Panc1 (cell line): ENCODE measurements at regions not wholly inside any gene's neighbourhood (a gene's known extent, or its start where the extent isn't known, plus 50 kb on each side); places are given as distances from the start of the nearest gene placed in this dataset.
"Not testable (repeated sequence)": the region's sequence is repeated elsewhere in the genome, so short reads cannot be mapped to it uniquely, and the experiment has no call there.

ENCODE experiments used
- ATAC-seq: fragments of 200-7000 bp; cut with Tn5 transposase; 2 replicates; pipeline ENCODE4 v1.9.1; 2020; ENCODE audit warnings: mild to moderate bottlenecking, moderate library complexity
- BruUV-seq: library from RNA; stranded (reverse); fragments of 400-500 nt; replicated peaks from 2 replicates; lab custom pipeline; 2021; lab: Mats Ljungman, UMichigan
- CTCF ChIA-PET: fragments of 300-600 bp; sonication (Branson Sonifier 250); formaldehyde crosslinking; loops from one replicate; lab custom pipeline; 2022; ENCODE audit warnings: antibody characterized with exemption; lab: Charles Lee
- POLR2A ChIA-PET: fragments of 300-600 bp; sonication (Branson Sonifier 250); formaldehyde crosslinking; loops from one replicate; lab custom pipeline; 2022; ENCODE audit warnings: antibody characterized with exemption; lab: Charles Lee
- DNase-seq: peaks from one replicate; pipeline ENCODE4 v3.0.0-alpha.2; 2010; ENCODE audit warnings: low read depth, low spot score
- H3K27ac ChIP-seq: 2 replicates; pipeline ENCODE4 v1.5.1; 2011; ENCODE audit warnings: mild to moderate bottlenecking, low read length, inconsistent platforms
- H3K27me3 ChIP-seq: fragments of 200-500 bp; sonication (Bioruptor generic); 2 replicates; pipeline ENCODE4 v1.6.0; 2014; ENCODE audit warnings: low read length, inconsistent platforms; ENCODE audit not compliant: control insufficient read depth, insufficient read depth
- H3K36me3 ChIP-seq: fragments of 200-500 bp; sonication (Bioruptor generic); 2 replicates; pipeline ENCODE4 v1.5.1; 2014; ENCODE audit warnings: inconsistent platforms, mild to moderate bottlenecking, low read length, moderate library complexity; ENCODE audit not compliant: control insufficient read depth, insufficient read depth
- H3K4me1 ChIP-seq: 2 replicates; pipeline ENCODE4 v1.5.1; 2011; ENCODE audit warnings: inconsistent platforms, mild to moderate bottlenecking, low read length, moderate library complexity; ENCODE audit not compliant: control insufficient read depth, insufficient read depth
- H3K4me3 ChIP-seq, 2 experiments: 2 replicates each; pipeline ENCODE4 v1.5.1; 2011 to 2012; ENCODE audit warnings: low read depth in 2 of 2, low read length in 2 of 2, mild to moderate bottlenecking in 2 of 2, inconsistent platforms in 1 of 2, moderate library complexity in 1 of 2
- H3K9me3 ChIP-seq: fragments of 200-500 bp; sonication (Bioruptor generic); 2 replicates; pipeline ENCODE4 v1.5.1; 2014; ENCODE audit warnings: low read depth, mild to moderate bottlenecking, inconsistent platforms, low read length, moderate library complexity; ENCODE audit not compliant: control insufficient read depth, insufficient read depth
- in situ Hi-C: cut with HindIII; loops from 2 replicates; pipeline ENCODE4 v1.10.0; 2016; ENCODE audit warnings: low sequenced_read_pairs, low pct_unique_long_range_greater_than_20kb
- intact Hi-C: fragments of 100-400 bp; cut with micrococcal nuclease; formaldehyde crosslinking; loops from one replicate; pipeline ENCODE4 v1.10.0; 2022; ENCODE audit not compliant: unreplicated experiment

- H3K27ac ChIP-seq, H3K9me3 ChIP-seq, ATAC-seq, CTCF ChIA-PET, POLR2A ChIA-PET, BruUV-seq, intact Hi-C loops, DNase-seq, H3K27me3 ChIP-seq, H3K4me1 ChIP-seq, H3K4me3 ChIP-seq, H3K36me3 ChIP-seq, in situ Hi-C loops: not testable (repeated sequence)
Observed at GRCh38 chr22:15911704-15912103, 221.9 kb downstream of the POTEH start.

GRCh38 chr22:15919120-15919519, 229.3 kb downstream of the POTEH start:
- POLR2A ChIA-PET, H3K4me1 ChIP-seq, in situ Hi-C loops, BruUV-seq, H3K27me3 ChIP-seq, H3K9me3 ChIP-seq, H3K4me3 ChIP-seq, CTCF ChIA-PET, DNase-seq, ATAC-seq, H3K27ac ChIP-seq, intact Hi-C loops, H3K36me3 ChIP-seq: not testable (repeated sequence)

GRCh38 chr22:15920941-15921340, 231.1 kb downstream of the POTEH start:
- H3K27ac ChIP-seq, CTCF ChIA-PET, H3K9me3 ChIP-seq, BruUV-seq, H3K36me3 ChIP-seq, intact Hi-C loops, H3K4me1 ChIP-seq, H3K4me3 ChIP-seq, ATAC-seq, H3K27me3 ChIP-seq, in situ Hi-C loops, POLR2A ChIA-PET, DNase-seq: not testable (repeated sequence)

GRCh38 chr22:15922132-15922531, 232.3 kb downstream of the POTEH start:
- CTCF ChIA-PET, ATAC-seq, intact Hi-C loops, in situ Hi-C loops, POLR2A ChIA-PET, H3K4me3 ChIP-seq, BruUV-seq, H3K27ac ChIP-seq, H3K27me3 ChIP-seq, H3K36me3 ChIP-seq, H3K4me1 ChIP-seq, DNase-seq, H3K9me3 ChIP-seq: not testable (repeated sequence)

GRCh38 chr22:15922666-15923065, 232.8 kb downstream of the POTEH start:
- intact Hi-C loops = not testable (repeated sequence)

GRCh38 chr22:15924820-15925219, 235.0 kb downstream of the POTEH start:
- intact Hi-C loops, H3K9me3 ChIP-seq, ATAC-seq, in situ Hi-C loops, DNase-seq, CTCF ChIA-PET, BruUV-seq, H3K27me3 ChIP-seq, H3K4me3 ChIP-seq, POLR2A ChIA-PET, H3K36me3 ChIP-seq, H3K4me1 ChIP-seq, H3K27ac ChIP-seq: not testable (repeated sequence)

More at GRCh38 chr22:15922666-15923065, 232.8 kb downstream of the POTEH start:
- in situ Hi-C loops, H3K27me3 ChIP-seq, BruUV-seq, H3K36me3 ChIP-seq, POLR2A ChIA-PET, H3K4me3 ChIP-seq, H3K9me3 ChIP-seq, DNase-seq, ATAC-seq, H3K4me1 ChIP-seq, CTCF ChIA-PET, H3K27ac ChIP-seq: not testable (repeated sequence)

- H3K27me3 ChIP-seq, CTCF ChIA-PET, H3K36me3 ChIP-seq, H3K9me3 ChIP-seq, in situ Hi-C loops, ATAC-seq, DNase-seq, H3K27ac ChIP-seq, BruUV-seq, intact Hi-C loops, POLR2A ChIA-PET, H3K4me3 ChIP-seq, H3K4me1 ChIP-seq: not testable (repeated sequence)
Observed at GRCh38 chr22:15927172-15927571, 237.3 kb downstream of the POTEH start.
